ENCODE measurements at regions not wholly inside any gene's neighbourhood (a gene's known extent, or its start where the extent isn't known, plus 50 kb on each side); places are given as distances from the start of the nearest gene placed in this dataset.
"Not testable (repeated sequence)": the region's sequence is repeated elsewhere in the genome, so short reads cannot be mapped to it uniquely, and the experiment has no call there.

DNA sequence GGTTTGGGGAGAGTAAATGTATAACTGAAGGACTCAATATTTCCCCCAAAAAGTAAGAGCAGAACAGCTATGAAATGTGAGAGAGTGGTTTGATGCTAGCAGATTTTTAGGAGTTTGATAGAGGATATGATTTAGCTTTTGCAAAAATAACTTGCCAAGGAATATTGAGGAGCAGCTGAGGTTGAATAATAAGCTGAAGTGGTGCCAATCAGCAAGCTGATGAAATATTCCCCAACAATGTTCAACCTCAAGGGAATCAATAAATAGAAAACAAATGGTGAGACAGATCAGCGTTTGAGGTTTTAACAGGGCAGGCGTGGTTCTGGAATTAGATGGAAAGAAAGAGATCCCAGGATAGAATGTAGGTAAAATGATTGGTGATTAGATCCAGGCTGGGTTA lies 413.4 kb upstream of the ADAMTS5 start:
- no peak for DNase-seq

DNA sequence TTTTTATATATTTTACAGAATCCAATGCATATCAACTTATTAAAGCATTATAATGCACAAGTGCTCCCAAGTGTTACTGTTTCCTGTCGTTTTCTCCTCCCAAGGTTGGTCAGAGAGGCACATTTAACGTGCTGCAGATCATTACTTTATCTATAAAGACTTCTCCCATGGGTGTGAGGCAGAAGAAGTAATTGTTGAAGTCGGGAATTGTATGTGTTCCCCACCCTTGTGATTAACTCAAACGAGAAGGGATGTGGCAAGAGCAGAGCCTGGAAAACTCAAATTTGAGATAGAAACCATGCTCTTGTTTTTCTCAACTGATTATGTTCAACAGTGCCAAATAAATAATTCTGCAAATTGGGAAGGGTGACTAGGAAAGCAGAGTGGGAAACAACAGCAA lies 412.5 kb upstream of the ADAMTS5 start:
- DNase-seq = no peak

DNA sequence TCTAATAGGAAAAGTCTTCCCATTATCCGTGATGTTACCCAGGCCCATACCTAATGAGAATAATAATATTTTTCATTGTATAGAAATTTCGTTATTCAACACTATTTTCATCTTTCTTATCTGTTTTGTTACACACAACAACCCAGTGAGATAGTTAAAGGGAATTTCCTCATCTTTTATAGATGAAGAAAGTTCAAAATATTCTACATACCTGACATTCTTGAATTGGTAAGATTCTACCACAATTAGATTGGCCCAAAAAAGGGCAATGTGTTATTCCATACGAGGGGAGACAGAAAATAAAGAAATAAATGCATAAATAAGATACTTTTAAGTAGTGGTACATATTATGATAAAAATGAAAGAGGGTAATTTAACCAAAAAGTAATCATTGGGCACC lies 405.5 kb upstream of the ADAMTS5 start:
- no peak for DNase-seq

DNA sequence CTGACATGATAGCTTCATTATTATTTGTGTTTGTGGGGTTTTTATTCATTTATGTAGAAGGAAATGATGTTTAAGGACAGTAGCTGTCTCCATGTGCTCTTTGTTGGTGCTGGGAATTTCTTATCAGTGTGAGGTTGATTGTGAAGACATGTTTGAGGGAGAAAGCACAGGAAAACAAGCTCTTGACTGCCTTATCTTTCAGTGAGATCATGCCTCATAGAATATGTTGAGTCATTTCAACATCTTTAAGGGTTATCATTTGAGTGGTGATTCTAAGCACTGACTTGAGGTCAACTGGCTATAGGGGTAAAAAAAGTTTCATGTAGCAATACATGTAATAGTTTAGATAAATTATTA lies 405.1 kb upstream of the ADAMTS5 start:
- DNase-seq = no peak

DNA sequence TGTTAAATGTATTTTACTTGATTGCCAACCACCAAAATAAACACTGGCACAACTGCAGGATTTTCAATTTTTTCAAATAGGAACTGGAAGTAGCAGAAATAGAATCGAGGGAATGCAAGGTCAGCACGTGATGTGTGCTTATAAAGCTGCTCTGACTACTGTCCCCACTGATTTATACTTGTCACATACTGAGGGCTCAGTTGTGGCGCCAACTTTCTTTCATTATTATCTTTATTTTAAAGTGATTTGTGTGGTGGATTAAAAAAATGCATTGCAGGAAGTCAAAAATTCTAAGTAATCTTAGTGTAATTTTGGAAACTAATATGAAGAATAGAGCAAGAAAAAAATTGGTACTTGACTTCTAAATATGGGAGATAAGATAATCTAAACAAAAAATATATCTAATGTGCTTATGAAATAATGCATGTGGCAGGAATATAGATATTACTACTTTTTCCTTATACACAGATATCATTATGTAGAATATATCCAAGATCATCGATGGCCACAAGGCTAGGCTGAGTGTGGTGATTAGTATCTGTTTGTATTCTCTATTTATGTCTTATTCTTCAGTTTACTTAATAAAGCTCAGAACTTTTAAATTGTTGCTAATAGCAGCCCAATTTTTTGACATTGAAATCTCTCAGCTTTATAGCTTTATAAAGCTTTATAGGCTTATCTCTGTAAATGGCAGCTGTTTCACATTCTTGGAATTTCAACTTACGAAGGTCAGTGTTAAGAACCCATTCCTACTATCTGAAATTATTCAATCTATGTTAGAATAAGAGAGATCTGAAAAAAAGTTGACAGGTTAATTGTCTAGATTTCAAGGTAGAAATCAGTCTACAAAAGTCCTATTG lies 404.5 kb upstream of the ADAMTS5 start:
- no peak for DNase-seq

DNA sequence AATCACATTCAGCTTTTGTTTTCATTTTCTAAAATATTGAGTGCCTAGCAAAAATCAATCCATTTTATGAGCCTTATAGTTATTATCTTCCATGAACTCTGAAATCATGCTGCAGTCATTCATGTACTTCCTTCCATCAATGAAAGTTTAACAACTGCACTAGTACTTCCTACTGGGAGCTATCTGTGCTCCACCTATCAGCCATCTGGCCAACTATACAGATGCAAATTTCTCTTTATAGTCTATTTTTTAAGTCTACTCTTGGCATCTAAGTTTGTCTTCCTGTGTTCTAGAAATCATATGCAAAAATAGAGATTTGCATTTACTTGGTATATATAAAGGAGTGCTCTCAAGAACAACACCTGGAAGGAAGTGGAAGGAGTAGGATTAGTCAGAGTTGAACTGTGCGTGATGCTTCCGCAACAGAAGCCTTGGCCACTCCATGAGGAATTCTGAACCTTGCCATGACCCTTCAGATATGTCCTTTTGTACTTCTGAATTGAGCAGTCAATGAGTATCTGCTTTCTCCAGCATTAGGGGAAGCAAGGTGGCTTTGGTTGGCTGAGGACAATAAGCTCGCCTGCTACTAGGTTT lies 403.2 kb upstream of the ADAMTS5 start:
- no peak for DNase-seq

DNA sequence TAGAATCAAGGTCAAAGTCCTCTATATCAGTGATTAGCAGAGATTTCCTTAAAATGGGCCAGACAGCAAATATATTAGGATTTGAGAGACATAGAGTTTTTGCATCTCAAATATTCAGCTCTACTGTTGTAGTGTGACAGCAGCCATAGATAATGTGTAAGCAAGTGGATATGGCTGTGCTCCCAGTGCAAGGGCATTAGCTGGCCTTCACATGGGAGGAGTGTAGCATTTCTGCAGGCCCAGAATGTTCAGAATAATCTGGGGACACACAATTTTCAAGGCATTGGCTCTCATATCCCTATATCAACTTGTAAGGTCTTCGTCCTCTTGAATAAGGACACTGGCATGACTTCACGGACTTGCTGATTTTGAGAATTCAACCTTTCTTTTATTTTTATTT lies 402.3 kb upstream of the ADAMTS5 start:
- DNase-seq = no peak

DNA sequence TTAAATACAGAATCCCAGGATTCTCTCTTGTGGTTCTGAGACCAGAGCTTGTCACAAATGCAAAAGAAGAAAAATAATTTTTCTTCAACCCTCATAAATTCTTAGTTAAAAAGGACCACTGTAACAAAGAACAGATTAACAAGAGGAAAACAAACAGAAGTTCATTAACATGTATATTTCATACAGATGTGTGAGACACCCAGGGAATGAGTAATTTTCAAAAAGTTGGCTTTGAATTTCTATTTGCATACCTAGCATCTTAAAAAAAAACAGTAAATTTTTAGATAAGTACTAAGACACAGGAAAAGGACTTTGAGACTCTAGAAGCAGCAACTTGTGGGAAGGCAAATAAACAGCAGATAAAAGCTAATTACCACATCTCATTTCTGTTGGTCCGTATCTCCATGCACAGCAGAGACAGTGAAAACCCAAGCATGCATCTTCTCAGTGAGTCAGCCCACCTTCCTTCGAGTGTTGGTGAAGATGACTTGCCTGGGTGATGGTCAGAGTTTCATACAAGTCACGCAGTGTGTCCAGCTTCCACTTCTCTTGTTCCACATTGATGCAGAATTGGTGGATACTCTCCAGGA lies 399.9 kb upstream of the ADAMTS5 start:
- no peak for DNase-seq

DNA sequence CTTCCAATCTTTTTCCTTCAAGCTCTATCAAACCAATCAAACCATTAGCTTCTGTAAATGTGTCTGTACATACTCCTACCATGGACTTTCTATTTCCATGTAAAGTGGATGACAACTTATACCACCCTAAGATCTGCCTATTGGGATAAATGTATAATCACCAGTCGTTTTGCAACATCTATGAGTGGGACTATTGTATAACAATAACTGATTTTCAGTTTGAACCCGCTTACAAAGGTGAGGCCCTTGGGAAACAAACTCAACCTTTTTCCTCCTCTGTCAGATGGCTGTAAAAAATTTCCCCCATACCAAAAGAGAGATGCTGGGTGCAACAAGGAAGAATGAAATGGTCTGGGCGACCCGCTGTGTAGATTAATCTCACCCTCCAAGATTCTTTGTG lies 399.1 kb upstream of the ADAMTS5 start:
- DNase-seq = no peak

DNA sequence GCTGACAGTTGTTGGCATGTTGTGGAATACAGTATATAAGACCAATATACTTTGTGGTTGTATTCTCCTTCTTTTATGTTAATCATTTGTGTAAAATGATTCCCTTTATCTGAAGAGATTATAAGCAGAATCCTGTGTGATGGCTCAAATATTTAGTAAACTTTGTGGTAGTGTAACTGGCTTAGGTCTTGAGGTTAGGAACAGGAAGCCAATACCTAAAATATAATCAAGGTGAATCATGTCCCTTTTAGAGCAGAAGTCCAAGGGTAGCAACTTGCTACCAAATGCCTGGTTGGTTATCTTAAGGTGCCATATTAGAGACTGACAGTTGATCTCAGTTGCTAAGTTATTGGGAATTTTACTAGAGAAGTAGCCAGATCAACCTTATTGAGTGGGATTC lies 398.5 kb upstream of the ADAMTS5 start:
- no peak for DNase-seq

DNA sequence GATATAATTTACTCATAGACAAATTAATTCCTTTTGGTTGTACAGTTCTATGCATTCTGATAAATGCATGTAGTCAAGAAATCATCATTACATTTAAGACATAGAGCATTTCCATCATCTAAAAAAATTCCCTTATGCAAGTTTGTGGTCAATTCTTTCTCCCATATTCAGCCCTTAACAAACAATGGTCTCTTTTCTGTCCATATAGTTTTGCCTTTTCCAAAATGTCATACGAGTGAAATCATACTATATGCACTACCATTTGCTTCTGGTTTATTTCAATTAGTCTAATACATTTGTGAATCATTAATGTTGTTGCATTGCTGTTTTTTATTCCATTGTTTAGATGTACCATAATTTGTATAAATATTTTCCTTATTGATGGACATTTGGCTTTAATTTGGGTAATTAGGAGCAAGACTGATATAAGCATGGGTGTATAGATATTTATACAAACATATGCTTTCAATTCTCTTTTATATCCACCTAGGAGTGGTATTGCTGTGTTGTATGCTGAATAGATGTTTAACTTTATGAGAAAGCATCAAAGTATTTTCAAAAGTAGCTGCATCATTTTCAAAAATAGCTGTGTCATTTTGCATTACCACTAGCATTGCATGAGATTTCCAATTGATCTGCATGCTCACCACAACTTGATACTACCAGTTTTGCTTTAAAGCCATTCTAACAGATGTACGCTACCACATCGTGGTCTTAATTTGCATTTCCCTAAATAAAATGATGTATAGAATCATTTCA lies 397.0 kb upstream of the ADAMTS5 start:
- no peak for DNase-seq

DNA sequence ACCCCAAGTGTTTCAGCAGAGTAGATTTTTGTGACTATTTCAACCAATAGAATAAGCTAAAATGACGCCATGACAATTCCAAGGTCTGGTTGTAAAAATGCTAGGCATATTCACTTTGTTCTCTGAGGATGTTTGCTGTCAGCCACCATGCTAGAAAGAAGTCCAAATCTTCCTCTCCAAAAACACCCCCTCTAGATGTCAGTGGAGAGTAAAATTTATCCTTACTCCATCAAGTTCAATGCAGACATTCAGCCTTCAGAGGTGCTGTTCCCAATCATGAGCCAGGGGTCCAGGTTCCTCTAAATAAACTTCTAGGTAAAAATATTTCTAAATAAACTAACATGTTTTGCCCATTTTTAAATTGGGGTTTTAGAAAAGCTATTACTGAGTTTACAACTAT lies 395.4 kb upstream of the ADAMTS5 start:
- DNase-seq = no peak

DNA sequence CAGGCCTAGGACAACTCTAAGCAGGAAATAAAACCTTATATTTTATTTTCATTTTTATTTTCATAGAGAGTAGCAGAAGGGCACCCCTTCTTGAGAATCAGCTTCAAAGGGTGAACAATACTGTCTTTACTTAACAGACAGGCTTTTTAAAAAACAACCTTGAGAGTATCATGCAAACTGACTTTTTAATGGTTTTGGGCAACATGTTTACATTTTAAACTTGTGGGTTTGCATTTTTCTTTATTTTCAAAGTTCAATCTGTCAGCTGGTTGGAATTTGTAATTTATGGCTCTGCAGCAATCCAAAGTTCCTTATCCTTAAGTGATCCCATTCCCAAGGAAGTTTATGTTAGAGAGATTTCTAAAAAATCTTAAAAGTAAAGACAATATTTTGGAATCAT lies 392.3 kb upstream of the ADAMTS5 start:
- no peak for DNase-seq

DNA sequence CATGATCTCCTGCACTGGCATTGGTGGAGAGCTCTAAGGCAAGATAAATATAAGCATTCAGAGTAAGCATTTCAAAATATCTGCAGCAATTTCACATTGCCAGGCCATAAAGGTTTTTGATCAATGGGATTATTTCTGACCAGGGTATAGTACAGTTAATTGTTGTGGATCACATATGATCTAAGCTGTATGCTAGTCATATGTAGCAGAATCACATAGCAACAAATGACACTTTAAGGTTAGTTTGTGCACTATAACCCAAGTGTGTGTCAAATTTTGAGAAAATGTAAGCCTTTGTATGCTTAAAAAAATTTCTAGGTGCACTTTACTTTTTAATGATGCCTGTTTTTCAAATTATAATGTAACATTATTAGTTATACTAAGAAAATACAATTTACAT lies 386.0 kb upstream of the ADAMTS5 start:
- no peak for DNase-seq

DNA sequence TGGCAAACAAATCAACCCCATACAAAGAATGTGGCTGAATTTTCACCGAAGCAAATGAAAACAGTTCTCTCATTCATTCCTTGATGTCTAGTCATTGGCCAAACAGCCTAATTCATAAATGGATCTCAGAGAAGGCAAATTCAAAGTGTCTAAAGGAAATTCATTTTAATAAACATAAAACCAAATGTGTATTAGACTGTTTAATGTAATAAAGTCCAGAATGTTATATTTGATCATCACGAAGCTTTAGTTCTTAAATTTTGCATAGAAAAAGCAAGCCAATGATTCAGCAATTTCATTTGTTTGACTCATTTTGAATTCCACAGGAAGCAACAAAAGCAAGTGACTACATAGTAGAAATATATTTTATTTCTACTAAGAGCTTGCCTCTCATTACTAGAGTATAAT lies 379.2 kb upstream of the ADAMTS5 start:
- no peak for DNase-seq

DNA sequence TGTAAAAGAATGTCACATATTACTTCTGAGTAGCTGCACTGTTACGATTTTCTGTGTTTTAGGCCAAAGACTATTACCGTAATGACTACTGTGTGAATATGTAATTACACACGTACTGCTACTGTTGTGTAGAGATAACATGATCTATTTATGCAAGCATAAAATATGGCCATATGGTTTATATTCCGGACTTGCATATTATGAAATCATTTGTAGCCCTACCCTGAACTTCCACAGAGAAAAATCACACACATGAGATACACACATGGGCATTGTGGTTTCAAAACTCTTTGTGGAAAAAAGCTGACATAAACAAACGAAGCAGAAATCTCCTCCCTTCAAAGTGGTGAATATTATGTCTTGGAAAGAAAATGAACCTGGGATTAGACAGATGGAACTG lies 373.0 kb upstream of the ADAMTS5 start:
- no peak for DNase-seq

DNA sequence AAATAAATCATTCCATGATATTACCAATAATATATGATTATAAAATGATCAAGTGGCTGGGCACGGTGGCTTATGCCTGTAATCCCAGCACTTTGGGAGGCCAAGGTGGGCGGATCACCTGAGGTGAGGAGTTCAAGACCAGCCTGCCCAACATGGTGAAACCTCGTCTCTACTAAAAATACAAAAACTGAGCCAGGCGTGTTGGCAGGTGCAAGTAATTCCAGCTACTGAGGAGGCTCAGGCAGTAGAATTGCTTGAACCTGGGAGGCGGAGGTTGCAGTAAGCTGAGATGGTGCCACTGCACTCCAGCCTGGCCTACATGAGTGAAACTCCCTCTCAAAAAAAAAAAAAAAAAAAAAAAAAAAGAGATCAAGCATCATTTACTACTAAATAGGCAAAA lies 371.1 kb upstream of the ADAMTS5 start:
- DNase-seq = not testable (repeated sequence)

DNA sequence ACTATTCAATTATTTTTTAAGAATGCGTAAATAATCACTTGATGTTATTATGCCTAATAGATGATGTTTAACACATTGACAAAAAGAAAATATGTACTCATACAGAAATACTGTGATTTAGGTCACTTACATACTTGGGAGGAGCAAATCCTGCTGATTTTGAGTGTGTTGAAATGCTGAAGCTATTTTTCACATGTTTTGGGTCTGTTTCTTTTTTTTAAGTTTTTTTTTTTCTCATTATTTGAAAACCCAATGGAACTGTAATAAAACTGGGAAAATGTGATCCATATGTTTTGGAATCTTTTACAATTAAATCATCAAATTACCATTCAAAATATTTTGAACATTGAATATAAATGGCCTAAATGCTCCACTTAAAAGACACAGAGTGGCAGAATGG lies 366.2 kb upstream of the ADAMTS5 start:
- DNase-seq = no peak

DNA sequence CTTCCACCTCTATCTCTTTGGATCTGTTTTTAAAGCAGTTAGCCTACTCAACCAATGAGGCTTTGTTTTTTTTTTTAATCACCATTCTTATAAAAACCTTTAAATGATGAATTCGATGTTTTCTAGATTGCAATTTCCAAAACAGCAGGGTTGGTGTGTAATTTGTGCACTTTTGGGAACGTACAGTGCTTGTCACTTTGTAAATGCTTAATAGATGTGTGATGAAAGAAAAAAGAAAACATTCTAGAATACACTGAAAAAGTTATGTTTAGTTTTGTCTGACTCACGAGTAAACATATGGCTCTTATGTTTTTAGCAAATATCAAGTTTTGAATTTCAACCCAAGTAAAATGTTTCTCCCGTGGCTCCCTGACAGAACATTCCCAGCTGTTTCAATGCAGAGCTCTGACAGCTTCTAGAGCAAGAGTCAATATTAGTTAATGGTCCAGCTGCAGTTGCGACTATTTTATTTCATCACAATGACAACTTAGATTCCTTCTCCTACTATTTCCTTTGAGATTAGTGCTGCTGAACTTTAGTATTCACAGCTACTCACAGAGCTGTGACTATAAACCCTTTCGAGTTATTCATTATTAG lies 362.5 kb upstream of the ADAMTS5 start:
- DNase-seq = no peak

DNA sequence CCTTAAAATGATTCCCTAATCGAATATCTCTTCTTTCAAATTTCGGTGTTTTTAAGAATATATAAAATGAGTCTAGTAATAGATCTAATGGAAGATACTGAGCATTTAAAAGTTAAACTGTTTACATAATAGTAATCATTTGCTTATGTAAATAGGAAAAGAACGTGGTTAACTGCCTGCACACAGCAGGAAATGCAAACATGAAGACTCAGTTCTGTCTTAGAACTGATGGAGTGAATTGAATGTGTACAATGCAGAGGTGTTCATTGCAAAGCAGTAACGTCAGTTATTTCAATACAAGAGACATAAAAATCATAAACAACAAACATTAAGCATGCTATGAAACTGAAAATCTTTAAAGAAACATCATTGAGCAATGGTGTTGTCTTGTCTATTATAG lies 359.4 kb upstream of the ADAMTS5 start:
- DNase-seq = no peak

DNA sequence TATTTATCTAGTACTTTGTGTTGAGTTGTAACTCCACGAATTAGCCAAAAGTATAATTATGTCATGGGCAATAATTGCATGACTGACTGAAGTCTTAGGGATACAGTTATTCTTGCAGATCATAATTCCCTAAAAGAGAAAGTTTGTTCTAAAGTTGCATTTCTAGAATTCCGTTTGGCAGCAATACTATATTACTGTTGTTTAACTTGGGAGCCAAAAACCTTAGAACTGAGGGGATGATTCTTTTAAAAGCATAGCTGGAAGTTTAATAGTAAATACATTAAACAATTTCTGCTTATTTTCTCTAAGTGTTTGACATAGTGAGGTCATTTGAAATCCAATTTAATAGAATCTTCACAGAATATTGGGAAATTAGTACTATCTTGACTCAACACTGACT lies 356.4 kb upstream of the ADAMTS5 start:
- no peak for DNase-seq

DNA sequence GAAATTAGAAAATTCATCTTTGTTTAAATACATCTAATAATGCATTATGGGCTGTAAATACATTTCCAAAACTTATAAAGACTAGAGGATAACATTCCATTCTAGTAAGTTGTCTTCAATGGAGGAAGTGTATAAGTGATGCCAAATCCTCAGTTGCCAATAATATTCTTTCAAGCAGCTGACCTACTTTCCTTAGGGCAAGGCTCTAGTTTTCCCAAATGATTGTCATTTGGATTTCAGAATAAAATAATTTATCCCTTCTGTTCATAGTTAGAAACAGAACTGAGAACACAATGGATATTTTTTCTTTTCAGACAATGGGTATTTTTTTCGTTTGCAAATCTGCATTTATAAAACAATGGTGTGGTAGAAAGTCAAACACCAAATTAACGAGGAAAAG lies 354.9 kb upstream of the ADAMTS5 start:
- DNase-seq = no peak

DNA sequence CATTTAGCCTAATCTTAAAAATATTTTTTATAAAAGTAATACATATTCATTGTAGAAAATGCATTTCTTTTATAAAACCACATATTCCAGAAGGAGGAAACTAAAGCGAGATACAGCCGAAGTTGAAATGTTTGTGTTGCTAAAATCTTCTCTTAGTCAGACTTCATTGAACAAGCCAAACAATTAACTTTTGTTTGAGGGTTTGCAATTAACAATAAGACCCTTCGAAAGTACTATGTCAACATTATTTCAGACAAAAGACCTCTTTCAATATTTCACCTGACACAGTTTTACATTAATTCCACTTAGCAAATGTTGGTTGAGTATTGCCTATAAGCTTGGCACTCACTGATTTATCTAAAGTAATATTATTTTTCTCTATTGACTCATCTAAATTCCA lies 354.0 kb upstream of the ADAMTS5 start:
- DNase-seq = no peak
